Activated CD4-positive, alpha-beta T cell treated with anti-CD3 and anti-CD28 coated beads for 1 hour (primary cell): ENCODE measurements at regions not wholly inside any gene's neighbourhood (a gene's known extent, or its start where the extent isn't known, plus 50 kb on each side); places are given as distances from the start of the nearest gene placed in this dataset.

Experiments
- DNase-seq: peaks from one replicate; pipeline ENCODE4 v3.0.0-alpha.2; 2020

DNA sequence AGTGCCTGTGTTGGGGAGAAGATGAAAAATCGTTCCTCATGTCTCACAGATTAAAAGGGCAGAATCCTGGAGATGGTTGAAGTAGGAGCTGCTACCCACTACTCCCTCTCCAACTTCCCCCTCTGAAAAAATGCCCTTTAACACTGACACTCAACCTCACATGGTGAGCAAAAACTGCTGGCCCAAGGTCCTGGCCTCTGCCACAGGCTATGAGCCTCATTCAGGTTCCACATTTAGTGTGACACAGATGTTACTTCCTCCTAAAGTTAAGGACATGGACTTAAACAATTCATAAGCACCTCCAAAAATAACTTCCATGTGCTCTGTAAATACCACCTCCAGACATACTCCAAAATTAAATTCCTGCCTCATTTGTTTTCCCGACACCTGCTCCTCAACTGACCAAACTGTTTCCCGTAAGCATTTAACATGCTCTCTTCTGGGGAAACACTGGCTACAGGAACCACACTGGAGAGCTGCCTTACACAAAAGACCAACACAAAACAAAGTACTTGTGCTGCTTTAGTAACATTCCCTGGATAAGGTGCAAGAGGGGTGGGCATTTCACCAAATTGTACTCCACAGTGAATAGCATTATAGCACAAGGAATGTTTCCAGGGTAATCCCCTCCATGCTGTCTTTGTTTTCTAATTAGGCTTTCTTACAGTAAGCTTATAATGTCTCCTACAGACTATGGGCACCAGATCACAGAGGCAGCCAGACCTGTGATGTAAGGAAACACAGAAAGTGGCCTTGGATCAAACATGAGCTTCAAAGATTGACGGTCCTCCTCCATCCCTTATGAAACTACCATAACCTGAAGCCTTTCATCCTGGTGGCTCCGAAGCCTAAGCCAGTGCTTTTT lies 57.0 kb downstream of the PHLDA1 start:
- no peak for DNase-seq

DNA sequence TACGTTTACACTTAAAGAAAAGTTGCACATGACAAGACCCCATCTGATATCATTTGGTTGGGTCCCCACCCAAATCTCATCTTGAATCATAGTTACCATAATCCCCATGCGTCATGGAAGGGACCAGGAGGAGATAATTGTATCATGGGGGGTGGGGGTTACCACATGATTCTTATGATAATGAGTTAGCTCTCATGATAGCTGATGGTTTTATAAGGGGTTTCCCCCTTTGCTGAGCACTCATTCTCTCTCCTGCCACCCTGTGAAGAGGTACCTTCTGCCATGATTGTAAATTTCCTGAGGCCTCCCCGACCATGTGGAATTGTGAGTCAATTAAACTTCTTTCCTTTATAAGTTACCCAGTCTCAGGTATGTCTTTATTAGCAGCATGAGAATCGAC lies 60.3 kb downstream of the PHLDA1 start:
- DNase-seq, result no peak

DNA sequence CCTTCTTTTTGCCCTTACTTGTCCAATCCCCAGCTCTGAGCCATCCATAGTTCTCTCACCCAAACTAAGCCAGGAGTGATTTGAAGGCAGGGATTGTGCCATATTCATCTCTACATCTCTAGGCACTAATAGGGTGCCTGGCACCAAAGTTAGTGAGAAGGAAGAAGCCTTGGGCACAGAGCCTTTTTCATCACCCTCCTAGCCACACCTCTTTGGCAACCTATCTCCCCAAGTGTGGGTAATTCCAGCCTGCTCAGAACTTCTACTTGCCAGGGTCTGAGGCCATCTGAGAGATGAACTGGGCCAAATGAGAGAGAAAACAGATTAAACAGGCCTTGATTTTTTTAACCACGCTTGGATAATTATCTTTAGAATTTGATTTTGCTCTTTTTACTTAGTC lies 61.3 kb downstream of the PHLDA1 start:
- no peak for DNase-seq

DNA sequence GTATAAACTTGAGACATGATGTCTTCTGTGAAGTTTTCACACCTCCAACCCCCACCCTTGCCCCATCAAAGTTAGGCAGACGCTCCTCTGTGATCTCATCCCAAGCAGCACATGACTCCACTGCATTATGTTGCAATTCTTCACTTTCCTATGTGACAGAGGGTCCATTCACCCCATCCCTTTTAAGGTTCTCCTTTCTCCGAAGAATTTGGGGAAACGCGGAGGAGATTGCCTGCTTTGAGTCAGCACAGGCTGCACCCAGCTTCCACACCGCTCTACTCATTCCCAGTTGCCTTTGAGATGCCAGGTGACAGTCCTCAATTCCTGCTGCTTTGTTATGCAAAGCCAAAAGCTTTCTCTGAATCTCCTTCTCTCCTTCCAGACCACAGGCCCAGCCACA lies 61.8 kb downstream of the PHLDA1 start:
- no peak for DNase-seq

DNA sequence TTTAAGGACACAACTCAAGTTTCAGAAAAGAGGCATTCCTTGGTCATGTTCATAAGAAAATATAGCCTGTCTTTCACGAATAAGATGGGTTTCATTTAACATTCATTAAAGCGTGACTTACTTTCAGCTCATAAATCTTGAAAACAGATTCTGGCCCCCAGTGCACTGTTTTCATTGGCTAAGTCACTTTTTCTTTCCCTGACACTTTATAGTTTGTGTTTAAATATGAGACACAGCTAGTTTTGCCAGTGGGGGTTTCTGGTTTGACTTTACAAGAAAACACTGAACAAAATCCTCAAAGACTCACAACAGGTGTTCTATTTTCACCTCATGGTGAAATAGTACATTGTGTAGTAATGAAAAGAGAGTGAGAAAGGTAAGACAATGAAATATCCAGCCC lies 65.9 kb downstream of the PHLDA1 start:
- no peak for DNase-seq

DNA sequence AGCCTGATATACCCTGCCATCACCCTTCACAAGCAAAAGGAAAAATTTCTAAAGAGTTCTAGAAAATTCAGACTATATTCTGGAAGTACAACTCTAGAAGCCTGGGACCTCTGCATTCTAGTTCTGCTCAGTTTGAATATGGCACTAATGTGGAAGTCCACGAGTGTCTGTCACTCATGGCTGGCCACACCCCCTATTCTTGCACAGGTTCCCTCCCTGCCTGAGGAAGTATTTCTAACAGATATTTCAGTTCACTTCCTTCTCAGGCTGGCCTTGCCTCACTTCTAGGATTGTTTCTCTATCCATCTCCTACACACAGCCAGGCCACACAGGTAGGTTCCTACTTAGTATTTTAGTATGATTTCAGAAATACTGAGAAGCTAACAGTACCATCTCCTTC lies 67.4 kb downstream of the PHLDA1 start:
- DNase-seq, result no peak

DNA sequence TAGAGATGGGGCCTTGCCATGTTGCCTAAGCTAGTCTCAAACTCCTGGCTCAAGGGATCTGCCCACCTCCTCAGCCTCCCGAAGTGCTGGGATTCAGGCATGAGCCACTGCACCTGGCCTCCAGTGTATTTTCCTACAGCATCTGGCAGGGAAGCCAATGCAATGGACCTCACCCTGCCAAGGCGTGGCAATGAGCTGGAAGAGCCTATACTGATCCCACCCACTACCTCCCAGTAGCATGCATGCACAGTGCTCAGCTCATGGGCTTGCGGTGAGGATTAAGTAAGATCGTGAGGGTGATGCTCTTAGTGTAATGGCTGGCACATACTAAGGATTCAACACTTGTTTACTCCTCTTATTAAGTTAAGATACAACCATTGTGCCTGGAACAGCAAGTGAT lies 69.7 kb downstream of the PHLDA1 start:
- DNase-seq, result no peak

DNA sequence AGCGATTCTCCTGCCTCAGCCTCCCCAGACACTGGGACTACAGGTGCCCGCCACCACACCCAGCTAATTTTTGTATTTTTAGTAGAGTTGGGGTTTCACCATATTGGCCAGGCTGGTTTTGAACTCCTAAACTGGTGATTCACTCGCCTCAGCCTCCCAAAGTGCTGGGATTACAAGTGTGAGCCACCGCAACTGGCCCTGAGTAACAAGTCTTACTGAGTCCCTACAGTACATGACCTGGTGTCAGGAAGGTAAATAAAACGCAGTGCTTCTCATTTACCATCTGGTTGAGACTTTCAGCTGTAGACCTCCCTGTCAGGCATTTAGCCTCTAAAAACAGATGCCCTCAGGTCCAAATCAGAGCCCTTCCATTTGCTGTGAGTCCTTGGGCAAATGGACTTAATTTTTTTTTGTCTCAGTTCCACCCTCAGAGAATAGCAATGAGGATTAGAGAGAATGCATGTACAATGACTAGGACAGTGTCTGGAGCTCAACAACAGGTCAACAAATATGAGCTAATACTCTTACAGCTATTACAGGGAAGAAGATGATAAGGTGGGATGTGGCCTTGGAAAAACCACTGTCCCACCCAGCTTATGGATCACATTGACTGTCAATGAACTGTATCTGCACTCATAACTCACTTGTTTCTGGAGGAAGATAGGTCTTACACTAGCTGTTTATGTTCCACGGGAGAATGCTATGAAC lies 70.5 kb downstream of the PHLDA1 start:
- no peak for DNase-seq

DNA sequence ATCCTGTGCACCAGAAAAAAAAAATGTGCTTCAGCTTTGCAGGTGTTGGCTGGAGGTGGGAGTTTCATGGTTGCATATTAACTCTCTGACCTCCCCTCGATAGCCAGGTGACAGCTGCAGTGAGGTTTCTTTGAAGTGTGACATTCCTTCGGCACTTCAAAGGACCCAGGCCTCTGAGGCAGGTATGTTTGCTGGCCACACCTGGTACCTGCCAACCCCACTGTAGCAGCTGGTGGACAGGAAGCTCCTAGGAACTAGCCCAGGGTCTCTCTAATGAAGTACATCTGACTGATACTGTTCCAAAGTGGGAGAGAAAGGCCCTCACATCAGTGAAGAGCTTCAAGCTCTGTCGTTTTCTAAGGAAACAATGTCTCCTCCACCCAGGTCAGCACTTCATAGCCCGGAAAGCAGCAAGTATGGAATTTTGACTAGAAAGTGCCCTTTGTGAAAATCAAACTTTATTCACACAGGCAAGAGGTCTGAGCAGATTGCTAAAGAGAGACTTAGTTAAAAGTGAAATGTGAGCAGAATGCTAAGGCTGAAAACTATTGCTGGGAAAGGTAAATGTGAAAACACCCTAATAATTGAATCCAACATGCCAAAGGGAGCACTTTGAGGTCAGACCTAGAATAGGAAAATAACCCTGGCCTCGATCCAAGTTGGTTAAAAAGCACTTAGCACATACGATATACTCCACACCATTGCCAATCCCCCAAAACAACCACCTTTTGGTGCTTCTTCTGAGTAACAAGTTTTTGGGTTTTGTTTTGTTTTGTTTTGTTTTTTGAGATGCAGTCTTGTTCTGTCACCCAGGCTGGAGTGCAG lies 71.3 kb downstream of the PHLDA1 start:
- DNase-seq, result no peak

DNA sequence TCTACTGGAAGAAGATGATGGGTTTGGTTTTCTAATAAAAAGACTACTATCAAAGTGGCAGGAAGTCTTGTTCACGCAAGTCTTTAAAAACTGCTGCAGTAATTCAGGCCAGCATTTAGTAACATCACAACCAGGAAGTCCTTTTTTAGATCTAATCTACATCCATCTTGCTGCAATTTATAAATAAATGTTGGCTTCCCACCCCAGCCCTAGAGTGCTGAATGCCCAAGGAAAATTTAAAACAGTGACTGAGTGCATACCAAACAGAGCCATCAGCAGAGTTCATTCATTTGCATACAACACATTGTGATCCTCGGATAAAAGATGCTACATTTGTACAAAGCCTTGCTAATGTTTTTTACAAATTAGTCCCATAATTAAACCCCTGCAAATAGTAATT lies 72.1 kb downstream of the PHLDA1 start:
- DNase-seq, result no peak

DNA sequence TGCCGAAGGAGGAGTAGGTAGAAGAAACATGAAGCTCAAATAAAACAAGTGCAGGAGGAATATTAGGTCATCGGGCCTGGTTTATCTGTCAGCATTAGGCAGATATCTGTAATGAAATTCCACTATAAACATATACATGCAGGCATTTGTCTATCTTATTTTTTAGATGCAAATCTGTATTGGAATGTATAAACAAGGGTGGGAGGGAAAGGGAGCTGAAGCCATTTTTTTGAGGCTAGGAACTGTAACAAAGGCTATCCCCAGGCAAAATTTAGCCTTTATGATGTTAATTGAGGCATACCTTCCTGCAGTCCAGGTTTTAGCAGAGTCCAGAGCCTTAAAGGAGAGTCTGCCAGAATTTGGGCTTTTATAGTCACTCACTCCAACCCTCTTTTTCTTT lies 72.5 kb downstream of the PHLDA1 start:
- DNase-seq, result no peak

DNA sequence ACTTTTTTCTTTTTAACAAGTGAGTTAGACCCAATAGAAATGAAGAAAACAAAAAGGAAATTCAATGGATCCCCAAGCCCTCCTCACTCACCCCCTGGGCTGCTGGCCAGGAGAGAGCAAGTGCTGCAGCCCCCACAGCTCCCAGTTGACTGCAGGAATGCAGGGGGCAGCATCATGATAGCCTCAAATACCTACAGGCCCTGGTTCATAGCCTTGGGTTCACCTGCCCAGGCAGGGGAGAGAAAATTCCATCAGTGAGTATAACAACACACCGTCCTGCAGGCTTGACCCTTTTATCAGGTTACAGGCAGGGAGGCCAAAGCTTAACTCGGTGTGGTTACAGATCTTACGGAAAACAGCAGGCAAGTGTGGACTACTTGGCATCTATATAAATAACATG lies 76.3 kb downstream of the PHLDA1 start:
- DNase-seq, result no peak

DNA sequence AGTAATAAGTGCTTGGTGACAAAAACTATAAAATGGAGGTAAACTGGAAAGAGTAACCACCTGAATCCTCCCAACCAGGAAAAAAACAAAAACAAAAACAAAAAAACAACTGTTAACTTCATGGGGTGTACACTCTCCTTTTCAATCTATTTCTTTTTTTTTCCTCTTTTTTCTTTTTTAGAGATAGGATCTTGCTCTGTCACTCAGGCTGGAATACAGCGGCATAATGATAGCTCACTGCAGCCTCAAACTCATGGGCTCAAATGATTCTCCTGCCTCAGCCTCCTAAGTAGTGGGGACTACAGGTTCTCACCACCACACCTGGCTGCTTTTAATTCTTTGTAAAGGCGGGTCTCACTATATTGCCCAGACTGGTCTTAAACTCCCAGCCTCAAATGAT lies 76.8 kb downstream of the PHLDA1 start:
- DNase-seq, result no peak

DNA sequence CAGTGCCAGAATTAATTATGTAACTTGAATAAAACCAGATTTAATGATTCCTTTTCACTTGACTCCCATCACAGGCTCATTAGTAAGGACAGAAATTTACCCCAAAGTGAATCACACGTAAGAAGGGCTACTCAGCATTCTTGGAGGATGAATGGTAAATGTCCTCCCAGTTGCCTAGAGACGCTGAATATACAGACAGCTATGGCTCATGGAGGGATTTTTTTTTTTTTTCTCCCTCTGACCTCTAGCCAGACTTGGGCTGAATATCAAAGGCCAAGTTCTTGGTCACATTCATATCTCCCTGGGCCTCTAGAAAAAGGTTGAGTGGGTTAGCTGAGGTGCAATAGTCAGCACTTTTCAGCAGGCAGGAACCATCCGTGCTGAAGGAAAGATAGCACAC lies 77.5 kb downstream of the PHLDA1 start:
- DNase-seq, result no peak

DNA sequence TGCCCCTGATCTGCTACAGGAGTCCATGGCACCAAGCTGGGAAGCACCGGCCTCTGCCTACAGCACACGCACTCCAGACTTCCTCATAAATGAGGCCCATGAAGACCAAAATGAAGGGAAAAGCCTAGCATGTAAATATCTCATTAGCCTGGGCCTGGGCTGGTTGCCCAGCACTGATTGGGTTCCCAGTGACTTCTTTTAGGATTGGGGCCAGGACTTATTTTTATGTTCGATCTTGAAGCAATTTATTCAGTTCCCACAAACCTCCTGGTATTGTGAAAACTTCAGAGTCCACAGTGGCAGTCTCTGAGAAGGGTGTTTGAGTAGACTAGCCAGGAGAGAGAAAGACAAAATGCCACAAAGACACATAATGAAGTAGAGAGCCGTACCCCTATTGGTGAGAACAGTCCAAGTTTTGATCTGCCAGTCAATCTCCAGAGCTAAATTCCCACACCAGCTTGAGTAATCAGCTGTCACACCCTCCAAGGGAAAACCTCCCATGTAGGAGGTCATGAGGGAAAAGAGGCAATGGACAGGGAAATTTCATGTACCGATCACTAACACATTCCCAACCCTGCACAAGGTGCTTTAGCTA lies 78.2 kb downstream of the PHLDA1 start:
- DNase-seq, result no peak

DNA sequence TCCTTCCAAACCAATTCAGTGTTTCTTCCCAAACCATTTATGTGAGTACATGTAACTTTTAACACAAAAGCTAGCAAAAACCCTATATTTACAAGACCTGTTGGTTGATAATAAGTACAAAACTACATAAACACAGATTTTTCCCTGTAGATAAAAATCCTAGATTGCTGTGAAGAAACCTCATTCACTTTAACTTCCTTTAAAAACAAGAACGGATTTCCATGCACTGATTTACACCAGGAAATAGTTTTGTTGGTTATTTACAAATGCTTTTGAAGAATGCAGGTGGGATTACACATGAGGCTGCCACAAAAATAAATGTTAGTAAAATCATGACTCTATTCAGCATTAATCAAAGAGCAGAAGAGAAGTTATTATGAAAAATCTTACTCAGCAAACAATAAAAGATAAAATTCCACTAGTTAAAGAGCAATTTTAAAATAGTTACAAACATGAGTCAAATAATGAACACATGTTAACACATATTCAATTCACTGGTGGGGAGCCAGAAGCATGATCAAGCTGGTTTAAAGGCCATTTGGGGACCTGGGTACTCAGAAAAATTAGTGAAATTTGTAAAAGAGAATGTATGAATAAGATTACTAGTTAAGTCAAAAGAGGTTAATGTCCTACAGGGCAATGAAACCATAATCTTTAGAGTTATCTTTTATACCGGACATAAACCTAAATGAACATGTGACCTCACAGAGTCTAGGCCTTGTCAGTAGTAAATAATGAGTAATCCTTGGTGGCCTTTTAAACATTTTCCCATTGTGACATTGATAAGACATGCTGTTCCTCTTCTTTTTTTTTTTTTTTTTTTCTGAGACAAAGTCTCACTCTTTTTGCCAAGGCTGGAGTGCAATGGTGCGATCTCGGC lies 79.9 kb downstream of the PHLDA1 start:
- DNase-seq, result no peak

DNA sequence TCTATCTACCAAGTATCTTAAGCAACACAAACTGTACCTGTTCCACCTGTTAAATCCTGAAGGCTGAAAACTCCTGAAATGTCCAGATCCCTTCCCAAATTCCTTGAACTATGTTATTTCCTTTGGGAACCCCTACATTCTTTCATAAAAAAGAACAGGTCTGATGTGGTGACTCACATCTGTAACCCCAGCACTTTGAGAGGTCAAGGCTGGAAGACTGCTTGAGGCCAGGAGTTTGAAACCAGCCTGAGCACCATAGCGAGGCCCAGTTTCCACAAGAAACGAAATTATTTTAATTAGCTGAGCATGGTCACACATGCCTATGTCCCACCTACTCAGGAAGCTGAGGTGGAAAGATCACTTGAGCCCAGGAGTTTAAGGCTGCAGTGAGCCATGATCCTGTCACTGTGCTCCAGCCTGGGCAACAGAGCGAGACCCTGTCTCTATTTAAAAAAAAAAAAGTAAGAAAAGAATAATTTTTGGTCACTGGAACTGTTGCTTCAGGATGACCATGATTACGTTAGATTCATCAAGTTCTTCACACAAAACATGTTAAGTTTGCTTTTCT lies 84.3 kb downstream of the PHLDA1 start:
- no peak for DNase-seq

DNA sequence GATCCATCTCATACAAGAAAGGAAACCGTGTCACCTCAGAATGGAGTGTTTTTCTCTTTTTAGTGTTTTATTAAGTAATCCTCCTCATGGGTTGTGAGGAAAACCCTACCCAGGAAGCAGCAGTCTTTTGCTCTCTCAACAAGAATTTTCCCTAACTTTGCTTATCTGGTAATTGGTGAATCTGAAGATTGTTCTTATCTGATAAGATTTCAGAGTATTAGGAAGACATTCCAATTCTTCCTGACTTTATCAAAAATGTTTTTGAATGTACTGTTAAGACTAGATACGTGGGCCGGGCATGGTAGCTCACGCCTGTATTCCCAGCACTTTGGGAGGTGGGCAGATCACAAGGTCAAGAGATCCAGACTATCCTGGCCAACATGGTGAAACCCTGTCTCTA lies 86.0 kb downstream of the PHLDA1 start:
- no peak for DNase-seq

DNA sequence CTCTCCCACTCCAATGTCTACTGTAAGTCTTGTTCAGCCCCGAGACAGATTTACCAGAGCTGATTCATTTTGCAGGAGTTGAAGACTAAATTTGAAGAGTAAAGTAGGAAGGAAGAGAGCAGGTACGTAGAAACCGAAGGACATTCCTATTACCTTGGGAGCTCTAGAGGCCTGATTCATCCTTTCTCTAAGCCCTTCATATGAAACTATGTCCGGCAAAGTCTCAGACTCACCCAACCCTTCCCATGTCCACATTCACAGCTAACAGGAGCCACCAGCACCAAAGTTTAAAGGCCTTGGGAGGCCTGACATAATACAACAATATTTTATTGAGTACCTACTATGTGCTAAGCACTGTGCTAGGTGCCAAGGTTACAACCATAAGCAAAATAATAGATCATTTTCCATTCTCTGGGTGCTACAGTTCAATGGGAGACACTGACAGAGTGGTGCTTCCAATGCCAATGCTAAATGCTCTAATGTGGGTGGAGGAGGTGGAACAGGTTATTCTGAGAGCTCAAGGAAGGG lies 86.6 kb downstream of the PHLDA1 start:
- DNase-seq, result no peak

DNA sequence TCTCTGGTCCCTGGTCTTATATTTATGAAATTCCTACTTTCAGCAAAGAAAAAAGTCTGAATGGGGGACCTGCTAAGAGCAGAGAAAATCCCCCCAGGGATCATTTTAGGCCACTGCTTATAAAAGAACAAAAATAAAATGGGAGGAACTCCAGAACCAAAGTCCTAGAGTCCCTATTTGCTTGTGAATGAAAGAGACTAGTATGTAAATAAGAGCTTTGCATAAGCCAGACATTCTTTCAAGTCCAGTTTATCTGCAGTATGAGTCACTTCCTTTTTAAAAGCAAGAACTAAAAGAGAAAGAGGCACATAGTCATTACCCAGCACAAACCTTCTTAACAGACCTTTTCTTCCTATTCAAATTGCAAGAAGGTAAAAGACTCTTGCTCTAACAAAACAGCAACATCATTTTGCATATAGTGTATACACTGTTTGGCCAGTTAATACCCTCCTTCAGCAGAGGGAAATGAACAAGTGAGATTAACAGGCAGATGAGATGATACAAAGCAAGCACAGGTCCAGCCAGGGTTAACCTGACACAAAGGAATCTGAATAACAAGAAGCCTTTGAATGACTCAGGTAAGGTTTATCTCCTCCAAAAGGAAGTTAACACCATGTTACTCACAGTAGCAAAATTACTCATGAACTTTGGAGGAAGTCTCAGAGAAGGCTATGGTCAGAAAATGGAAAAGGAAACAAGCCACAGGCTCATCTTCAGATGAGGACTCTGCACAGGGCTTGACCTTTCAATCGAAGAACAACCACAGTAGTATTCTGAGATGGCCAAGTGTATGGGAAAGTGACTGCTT lies 87.3 kb downstream of the PHLDA1 start:
- DNase-seq, result no peak

DNA sequence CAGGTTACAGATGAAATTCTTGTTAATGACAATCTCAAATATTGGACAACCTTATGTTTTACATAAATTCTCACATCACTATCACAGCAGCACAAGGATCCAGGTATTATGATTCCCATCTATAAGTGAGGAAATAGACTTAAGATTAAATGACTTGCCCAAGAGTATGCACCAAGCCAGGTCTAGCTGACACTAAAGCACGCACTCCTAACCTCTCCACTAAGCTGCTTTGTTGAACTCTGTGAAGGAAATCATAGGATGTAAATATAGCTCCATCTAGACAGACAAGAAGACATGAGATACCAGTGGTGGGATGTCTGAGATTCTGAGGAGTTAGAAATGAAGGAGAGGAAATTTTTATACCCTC lies 87.9 kb downstream of the PHLDA1 start:
- no peak for DNase-seq
